ENCODE measurements at regions not wholly inside any gene's neighbourhood (a gene's known extent, or its start where the extent isn't known, plus 50 kb on each side); places are given as distances from the start of the nearest gene placed in this dataset.

- no peak for TF ChIP-seq CTCF (IDR thresholded peaks at IDR 0.05; ENCODE audit: low read depth, low read length)
- no peak for TF ChIP-seq POLR2A (IDR thresholded peaks at IDR 0.05; ENCODE audit: extremely low read depth, insufficient read length)
- TF ChIP-seq MAX (IDR thresholded peaks at IDR 0.05; ENCODE audit: low read depth, low read length), result no peak
- no peak for TF ChIP-seq MYC (IDR thresholded peaks at IDR 0.05; ENCODE audit: low read depth, low read length)
Measured at GRCh38 chr10:7033031-7033430, 377.8 kb downstream of the SFMBT2 start.

Data from NB4 (cell line).